ENCODE measurements at regions not wholly inside any gene's neighbourhood (a gene's known extent, or its start where the extent isn't known, plus 50 kb on each side); places are given as distances from the start of the nearest gene placed in this dataset.

DNA sequence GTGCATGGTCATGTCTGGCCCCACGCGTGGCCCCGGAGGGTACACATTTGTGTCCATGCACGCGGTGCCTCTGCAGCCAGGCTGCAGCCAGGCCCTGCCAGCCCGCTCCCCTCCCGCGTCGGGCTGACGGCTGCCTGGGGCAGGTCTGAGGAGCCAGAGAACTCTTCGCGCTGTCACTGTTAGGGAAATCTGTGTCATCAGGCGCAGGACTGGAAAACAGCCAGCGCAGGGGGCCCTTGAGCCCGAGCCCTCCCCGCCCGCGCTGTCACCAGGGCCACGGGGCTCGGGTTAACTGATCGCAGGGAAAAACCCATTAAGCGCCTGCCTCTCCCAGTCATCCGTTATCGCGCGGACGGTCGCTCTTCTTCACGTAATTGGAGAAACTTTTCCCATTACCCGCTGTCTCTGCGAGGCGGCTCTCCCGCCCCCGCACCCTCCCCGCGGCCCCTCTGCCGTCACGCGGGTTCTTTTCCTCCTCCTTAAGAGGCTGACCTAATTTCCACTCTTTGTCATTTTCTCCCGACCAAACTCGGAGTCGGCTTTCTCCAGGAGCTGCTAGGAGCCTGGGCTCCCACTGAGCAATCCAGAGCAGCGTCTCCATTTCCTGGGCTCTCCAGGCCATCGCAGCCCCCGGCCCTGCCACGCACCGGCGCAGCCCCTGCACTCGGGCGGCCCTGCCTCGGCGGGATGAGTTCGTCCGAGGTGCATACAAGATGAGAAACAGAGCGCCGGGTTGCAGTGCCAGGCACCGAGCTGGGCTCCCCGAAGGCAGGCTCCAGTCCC is 57.5 kb upstream of the PRR23E start:
- no peak for DNase-seq (ENCODE audit: low read depth, low spot score)

DNA sequence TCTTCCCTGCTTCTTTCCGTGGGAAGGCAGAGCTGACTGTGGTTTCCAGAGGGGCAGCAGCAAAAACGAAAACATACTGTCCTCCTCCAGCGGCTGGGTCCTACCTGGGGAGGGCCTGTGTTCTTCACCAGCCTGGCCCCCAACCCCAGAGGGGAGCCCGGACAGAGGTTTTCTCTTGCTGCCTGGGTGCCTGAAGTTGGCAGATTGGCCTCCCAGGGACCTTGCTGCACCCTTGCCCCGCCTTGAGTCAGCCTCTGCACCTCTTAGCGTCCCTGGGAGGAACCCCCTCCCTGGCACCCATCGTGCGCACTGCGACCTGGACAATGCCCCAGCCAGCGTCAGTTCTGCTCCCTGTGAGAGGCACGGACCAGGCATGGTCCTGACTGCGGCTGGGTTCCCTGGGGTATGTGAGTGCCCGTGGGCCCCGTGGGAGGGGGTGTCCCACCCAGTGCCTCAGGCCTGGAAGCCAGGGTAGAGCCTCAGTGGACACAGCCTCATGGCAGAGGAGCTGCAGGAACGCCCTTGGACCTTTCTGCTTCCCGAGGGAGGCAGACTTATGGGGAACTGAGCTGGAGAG is 56.8 kb upstream of the PRR23E start:
- no peak for DNase-seq (ENCODE audit: low read depth, low spot score)

DNA sequence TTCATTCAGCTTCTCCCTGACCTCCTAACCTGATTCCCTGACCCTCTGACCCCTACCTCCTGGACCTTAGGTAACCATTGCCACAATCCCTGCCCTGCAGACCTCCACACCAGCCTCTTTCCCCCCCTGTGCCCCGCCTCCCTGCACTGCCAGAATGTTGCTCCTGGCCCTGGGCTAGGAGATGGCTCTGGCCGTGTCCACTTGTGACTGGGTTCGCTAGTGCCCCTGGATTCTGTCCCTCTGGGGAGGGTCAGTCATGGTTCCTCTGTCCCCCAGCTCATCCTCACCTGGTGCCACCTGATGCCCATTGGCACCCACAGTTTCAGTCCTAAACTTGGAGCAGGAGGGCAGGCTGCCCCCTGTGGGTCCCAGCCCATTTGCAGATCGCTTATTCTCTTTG is 56.2 kb upstream of the PRR23E start:
- DNase-seq (ENCODE audit: low read depth, low spot score), result no peak

DNA sequence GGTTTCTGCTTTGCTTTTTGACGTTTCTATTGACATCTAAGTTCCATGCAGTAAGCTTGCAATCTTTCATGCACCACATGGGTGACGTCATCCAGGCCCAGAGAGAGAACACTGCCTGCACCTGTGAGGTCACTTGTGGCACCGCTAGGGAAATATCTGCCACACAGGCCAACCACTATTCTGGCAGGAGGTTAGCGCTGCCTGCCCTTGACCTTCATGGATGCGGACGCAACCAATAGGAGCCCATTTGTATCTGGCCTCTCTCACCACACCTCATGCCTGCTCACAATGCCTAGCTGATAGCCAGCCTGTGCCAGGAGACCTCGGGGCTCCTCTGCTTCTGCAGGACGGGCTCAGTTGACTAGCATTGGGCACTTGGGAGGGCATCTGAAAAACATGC is 55.8 kb upstream of the PRR23E start:
- no peak for DNase-seq (ENCODE audit: low read depth, low spot score)

DNA sequence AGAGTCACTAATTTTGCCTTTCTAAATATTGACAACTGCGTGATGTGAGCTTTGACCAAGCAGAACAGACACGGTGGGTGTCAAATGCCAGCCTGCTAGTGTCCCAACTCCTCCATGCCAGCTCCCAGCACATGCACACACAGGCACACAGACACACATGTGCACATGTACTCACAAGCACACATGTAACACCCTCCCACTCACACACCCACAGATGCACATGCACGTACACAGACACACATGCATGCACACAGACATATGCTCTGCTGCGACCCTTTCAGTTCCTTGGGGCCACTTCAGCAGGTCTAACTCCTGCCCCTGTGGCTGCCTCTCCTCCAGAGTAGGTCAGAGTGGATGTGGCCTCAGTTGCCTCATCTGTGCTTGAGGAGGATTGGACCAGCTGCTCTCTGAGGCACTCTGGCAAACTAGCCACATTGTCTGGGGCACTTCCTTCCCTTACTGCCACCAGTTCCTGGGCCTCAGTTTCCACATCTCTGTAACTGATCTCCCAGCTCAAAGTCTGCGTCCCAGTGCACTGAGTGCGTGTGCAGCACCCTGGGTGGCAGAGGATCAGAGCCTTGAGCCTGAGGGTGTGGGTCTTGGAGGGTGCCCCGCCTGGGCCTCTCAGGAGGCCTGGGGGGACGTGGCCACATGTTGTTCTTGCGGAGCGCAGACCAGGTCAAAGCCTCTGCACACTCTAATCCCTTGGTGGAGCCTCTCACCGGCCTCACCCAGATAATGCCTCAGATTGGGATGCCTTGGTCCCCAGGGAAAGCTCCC is 55.0 kb upstream of the PRR23E start:
- no peak for DNase-seq (ENCODE audit: low read depth, low spot score)

DNA sequence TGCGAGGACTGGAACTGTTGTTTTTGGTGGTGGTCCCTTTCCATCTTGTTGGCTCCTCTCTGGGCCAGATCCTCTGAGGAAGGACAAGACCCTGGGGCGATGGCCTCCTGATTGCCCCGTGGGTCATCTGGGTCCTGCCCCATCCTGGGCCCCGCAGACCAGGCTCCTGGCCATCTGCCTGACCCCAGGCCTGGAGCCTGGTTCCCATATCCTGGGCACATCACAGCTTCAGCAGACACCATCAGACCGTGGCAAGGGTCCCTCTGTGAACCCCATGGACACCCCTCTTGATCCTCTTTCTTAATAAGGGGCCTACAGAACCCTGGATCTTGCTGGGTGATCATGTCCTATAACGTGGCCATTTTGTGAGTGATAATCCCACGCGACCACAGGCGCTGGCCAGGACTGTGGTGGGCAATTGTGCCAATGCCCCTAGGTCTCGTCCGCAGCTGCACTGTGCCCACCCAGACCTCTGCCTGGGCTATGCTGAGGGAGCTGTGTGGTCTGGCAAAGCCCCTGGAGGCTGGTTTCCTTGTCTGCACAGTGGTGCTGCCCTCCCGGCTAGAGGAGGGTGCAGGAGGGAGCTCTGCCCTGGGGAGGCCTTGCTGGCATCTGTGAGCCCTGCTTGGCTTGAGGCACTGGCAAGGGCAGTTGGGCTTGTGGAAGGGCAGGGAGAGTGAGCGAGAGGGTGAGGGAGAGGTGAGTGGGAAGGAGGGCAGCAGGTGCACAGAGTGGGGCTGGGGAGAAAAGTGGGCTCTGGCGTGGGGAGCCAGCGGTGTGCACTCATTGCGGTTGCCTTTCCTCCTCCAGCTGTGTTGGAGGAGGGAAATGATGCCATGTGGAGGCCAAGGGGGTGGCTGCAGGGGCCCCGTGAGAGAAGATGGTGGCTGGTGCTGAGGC is 53.1 kb upstream of the PRR23E start:
- DNase-seq (ENCODE audit: low read depth, low spot score), result no peak

DNA sequence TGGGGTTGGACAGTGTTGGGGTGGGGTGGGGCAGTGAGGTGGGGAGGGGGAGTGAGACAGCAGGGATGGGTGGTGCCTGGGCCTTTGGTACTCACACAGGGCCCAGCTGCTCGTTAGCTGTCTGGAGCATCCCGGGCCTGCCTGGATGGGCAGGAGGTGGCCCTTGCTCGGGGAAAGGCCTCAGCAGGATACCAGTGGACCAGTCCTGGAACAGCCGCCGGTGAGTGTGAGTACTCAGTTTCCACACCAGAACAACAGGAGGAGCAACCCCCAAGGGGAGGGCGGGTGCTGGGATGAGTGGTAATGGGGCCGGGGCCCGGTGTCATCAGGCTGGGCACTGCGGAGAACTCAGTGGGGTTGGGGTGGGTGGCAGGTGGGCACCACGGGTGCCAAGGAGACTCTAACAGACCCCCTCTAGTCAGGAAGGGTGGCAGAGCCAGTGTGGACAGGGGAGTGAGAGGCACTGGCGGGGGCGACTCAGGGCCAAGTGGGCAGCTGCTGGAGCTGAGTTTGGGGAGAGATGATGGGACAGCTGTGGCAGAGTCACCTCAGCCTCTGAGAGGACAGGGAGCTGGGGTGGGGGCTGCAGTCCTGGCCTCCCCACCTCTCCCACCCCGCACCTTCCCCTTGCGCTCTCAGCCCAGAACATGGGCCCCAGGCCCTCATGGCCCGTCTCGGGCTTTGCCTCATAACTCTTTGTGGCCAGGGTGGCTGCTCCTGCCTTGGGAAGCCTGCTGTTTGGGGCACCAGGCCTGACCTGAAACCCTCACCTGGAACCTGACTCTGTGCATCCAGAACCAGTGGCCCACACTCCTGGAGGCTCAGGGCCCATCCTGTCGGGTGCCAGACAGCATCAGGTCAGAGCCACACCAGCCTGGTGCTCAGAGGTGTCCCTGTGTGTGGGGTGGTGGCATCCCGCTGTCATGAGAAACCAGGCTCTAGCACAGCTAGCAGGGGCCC is 52.1 kb upstream of the PRR23E start:
- no peak for DNase-seq (ENCODE audit: low read depth, low spot score)

DNA sequence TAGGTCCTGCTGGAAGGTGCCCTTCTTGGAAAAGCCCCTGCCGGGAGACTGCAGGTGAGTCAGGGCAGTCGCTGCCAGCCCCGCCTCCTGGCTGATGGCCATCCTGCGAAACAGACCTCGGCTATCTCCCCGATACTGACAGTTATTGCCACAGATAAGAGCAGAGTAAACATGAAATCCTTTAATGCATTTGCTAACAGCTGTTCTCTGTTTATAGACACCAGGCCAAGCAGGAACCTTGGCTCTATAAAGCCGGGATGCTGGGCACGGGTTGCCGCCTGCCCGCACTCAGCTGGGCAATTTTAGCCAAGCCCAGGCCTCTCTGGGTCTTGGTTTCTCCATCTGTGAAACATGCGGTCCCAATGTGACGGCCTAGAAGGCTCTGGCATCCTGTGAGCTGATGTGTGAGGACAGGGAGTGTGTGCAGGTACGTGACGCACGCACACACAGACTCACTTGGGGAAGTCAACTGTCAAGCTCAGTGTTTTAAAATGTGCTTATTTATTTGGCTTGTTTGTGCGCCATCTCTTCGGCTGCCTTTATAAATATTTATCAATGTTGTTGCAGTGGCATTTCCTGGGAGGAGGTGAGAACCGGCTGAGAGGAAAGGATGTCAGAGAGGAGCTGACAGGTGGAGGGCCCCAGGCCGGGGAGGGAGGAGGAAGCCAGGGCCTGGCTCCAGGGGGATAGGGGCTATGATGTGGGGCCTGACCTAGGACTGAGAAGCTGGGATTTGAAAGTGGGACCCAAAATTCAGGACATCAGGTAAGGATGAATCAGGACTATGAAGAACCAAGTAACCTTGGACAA is 50.8 kb upstream of the PRR23E start:
- DNase-seq (ENCODE audit: low read depth, low spot score), result no peak
